Inflammatory macrophage treated with lipopolysaccharide for 4 hours (primary cell): ENCODE measurements at regions not wholly inside any gene's neighbourhood (a gene's known extent, or its start where the extent isn't known, plus 50 kb on each side); places are given as distances from the start of the nearest gene placed in this dataset.
"Not testable (repeated sequence)": the region's sequence is repeated elsewhere in the genome, so short reads cannot be mapped to it uniquely, and the experiment has no call there.

Experiments used
- DNase-seq: peaks from one replicate; pipeline ENCODE4 v3.0.0-alpha.2; 2020

DNA sequence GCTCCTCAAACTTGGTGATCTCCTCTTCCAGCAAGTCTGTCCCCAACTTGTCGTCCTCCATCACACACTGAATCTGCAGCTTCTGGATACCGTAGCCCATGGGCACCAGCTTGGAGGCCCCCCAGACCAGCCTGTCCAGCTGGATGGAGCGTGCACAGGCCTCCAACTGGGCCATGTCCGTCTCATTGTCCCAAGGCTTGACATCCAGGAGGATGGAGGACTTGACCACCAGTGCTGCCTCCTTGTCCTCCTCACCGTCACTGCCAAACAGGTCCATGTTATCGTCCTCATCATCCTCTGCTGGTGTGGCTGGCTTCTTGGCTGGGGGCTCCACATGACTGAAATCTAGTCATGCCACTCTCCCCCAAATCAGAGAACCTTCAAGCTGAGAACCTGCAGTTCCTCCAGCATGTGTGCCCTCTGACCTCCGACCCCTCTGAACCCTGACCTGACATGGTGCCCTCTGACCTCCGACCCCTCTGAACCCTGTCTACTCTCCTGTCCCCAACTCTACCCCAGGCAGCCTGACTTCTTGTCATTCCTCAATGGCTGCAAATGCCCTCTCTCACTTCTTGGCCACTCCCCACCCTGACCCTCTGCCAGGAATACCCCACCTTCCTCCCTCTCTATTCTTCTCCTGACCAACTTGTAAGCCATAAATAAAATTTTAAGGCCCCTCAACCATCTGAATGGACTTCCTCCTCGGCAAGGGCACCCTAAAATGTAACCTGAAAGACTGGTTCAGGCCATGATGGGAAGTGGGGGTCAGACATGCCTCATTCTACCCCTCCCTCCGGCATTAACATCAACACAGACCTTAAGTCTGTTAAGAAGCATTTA, 275.7 kb upstream of the C1orf174 start:
- DNase-seq = no peak

GRCh38 chr1:4176841-4177240, 276.8 kb upstream of the C1orf174 start:
- no peak for DNase-seq

- DNase-seq = no peak
Observed at GRCh38 chr1:4177425-4178150, 277.5 kb upstream of the C1orf174 start.

- DNase-seq = no peak
Observed at GRCh38 chr1:4178501-4179113, 278.5 kb upstream of the C1orf174 start.

DNA sequence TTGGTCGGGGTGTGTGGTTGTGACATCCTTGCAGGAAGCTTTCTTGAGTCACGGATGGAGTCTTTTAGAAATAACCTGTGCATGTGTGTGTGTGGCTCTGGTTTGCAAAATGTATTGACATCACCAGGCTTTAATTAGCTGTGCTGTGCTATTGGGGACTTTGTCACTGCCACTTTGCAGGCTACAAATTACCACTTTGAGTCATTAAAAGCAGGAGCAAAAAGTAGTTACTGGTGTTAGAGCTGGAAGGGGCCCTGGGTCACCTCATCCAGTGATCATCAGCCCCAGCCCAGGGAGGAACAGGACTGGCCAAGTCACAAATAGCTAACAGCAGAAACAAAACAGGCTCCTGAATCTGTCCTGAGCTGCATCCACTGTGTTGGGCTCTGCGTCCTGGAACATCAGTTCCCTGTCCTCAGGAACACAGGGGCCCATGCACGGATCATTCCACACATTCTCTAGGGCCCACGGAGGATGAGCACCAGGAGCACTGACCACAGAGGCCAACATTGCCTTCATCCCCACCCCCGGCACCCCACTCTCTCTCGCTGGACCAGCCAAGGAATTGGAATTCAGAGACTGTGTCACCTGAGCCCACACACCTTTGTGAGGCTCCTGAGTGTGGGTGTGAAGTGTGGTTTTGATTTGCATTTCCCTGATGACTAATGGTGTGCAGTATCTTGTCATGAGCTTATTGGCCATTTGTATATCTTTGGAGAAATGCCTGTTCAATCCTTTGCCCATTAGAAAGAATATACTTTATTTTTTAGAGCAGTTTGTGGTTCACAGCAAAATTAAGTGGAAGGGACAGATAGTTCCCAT, 280.1 kb upstream of the C1orf174 start:
- DNase-seq = no peak

DNA sequence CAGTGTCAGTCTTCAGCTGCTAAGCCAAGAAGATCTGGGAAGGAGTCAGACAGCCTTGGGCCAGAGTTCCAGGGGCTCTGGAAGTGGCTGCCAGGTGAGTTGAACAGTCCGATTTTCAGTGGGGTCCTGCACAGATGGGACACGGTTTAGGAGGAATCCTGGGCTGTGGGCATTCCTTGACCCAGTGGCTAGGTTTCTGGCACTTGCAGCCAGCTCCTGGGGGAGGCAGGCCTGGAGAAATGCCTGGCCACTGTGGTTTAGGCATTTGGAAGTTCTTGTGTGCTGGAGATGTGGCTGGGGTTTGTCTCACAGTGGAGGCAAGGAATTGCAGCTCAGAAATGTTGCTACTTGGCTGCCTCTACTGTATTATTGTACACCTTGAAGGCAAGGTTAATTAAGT, 286.4 kb upstream of the C1orf174 start:
- not testable (repeated sequence) for DNase-seq

DNA sequence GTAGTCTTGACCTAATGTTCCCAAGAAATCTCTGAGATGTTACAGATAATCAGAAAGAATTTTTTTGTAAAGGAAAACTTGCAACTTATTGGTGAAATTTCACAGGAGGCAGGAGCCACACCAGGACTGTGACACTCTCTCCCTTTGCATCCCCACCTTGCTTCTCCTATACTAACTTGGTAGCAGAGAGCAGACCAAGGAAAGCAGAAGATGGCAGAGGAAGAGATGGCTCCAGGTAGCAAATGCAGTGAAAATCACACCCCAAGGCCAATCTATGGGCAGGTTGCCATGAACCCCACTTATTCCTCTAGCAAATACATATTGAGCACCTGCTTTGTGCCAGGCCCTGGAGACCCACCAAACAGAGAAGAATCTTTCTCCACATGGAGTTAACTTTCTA, 303.4 kb upstream of the C1orf174 start:
- DNase-seq = no peak

- DNase-seq = no peak
Observed at GRCh38 chr1:4207183-4207582, 307.1 kb upstream of the C1orf174 start.

DNA sequence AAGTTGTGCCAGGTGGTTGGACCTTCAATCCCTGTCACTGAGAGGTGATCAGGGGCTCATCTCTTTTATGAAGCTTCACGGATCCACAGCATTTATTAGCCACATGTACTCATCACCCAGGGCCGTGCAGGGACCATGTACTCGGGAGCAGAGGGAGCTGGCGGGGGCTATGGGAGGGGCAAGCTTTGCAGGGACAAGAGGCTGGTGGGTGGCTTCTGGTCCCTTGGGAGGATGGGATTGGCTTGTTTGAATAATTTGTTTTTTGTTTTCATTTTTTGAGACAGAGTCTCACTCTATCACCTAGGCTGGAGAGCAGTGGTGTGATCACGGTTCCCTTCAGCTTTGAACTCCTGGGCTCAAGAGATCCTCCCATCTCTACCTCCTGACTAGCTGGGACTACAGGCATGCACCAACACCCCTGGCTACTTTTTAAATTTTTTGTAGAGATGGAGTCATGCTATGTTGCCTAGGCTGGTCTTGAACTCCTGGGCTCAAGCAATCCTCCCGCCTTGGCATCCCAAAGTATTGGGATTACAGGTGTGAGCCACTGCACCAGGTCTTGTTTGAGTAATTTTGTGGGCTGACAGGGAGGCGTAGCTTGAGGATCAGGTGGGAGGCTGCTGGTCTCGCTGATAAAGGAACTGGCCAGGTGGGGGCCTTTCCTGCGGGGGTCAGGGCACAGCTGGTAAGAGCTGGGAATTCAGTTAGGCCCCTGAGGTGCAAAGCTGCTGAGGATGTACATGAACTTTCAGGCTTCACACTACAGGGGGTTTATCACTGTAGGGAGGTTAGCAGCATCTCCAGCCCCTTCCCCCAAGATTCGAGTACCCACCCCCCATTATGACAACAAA, 308.0 kb upstream of the C1orf174 start:
- no peak for DNase-seq

DNA sequence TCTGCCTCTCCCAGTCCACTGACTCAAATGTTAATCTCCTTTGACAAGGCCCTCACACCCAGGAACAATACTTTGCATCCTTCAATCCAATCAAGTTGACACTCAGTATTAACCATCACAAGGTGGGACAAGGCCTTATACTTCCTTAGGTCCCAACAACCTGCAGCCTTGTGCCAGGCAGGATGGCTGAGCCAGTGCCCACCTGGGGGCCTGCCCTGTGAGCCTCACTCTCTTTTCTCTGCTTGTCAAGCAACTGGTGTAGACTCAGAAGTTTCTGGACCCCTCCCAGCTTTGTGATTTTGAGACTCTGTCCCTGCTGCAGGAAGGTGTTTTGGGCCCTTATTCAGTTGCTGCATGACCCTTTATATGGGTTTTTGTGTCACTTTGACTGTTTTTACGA, 310.0 kb upstream of the C1orf174 start:
- DNase-seq = no peak

GRCh38 chr1:4212796-4213195, 312.7 kb upstream of the C1orf174 start:
- no peak for DNase-seq

GRCh38 chr1:4213366-4213973, 313.4 kb upstream of the C1orf174 start:
- no peak for DNase-seq

- no peak for DNase-seq
Observed at GRCh38 chr1:4214826-4215225, 314.8 kb upstream of the C1orf174 start.

GRCh38 chr1:4215391-4215790, 315.3 kb upstream of the C1orf174 start:
- no peak for DNase-seq

DNA sequence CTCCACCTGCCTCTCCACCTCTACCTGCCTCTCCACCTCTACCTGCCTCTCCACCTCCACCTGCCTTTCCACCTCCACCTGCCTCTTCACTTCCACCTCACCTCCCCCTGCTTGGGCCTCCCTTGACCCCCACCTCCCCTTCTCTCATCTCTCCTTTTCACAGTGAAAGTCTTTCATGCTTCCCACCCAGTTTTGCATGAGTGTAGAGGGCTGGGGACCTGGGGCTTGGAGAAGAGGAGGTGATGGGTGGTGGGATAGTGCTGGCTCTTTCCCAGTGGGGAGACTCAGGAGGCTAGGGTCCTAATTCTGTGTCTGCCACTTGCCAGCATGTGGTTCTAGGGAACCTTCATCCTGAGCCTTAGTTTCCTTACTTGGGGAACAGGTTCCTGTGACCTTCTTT, 316.2 kb upstream of the C1orf174 start:
- no peak for DNase-seq

- no peak for DNase-seq
Observed at GRCh38 chr1:4218619-4219018, 318.5 kb upstream of the C1orf174 start.

GRCh38 chr1:4219111-4219510, 319.0 kb upstream of the C1orf174 start:
- no peak for DNase-seq

DNA sequence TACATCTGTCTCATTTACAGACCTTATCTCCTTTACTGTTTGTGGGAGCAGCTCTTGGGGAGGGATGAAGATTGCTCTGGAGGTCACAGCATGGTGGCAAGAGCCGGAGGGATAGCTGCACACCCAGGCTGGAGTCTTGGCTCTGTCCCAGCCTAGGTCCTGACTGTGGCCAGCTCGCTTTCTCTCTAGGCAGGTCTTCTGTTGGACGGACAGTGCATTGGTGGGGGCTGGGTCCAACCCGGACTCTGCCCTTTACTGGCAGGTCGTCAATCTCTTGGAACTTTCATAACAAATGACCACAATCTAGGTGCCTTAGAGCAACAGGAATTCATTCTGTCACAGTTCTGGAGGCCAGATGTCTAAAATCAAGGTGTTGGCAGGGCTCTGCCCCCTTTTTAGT, 319.8 kb upstream of the C1orf174 start:
- DNase-seq = no peak

DNA sequence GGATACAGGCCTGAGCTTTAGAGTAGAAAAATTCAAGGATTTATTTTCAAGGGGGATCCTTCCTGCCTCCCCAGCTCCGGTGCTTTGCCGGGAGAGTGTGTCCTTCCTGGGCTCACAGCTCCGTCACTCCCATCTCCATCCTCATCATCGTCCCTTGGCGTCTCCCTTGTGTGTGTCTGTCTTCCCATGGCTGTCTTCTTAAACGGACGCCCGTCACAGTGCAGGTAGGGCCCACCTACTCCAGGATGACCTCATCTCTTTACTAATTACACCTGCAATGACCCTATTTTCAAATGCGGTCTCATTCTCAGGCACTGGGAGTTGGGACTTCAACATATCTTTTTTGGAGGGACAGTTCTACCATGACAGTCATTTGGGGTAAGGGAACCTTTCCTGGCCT, 320.3 kb upstream of the C1orf174 start:
- no peak for DNase-seq

- no peak for DNase-seq
Observed at GRCh38 chr1:4221107-4221506, 321.0 kb upstream of the C1orf174 start.

DNA sequence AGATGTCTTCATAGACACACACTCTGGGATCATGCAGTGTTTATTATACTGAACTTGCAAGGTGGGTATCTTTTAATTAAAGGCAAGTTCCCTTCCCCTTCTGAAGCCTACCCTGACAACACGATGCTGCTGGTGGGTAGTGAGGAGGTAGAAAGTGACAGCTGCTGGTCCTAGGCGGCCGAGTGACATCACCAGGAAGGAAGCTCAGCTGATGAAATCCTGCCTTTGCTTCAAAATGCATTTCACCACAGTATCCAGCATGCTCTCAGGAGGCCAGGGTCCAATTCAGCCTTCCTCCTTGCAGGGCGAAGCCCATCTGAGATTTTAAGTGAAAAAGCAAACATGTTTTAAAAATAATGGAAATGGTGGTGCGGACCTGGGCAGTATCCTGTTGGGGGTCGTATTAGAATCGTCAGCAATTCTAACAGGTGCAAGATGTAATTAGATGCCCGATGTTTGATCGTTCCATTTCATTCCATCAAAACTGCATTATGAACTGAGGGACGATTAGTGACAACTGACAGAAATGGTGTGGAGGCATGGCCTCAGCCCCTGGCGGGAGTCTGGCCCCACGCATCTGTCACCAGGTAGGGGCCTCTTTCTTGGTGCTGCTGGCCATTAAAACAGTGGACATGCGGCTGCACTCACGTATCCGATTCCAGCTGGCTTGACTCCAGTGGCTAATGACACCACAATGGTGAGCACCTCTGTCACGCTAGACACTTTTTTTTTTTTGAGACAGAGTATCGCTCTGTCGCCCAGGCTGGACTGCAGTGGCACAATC, 324.8 kb upstream of the C1orf174 start:
- DNase-seq = no peak
